ENCODE measurements at regions not wholly inside any gene's neighbourhood (a gene's known extent, or its start where the extent isn't known, plus 50 kb on each side); places are given as distances from the start of the nearest gene placed in this dataset.
A peak's percentile ranks its signal among the peaks of the same experiment; 100 is the strongest.

GRCh38 chr18:57087644-57088376 lies 59.1 kb upstream of the BOD1L2 start:
- no peak for DNase-seq (ENCODE audit: low spot score)

- DNase-seq (ENCODE audit: low spot score): peak; percentile 32
These were observed 58.0 kb upstream of the BOD1L2 start for GRCh38 chr18:57088883-57089282.

GRCh38 chr18:57089702-57090101 lies 57.2 kb upstream of the BOD1L2 start:
- DNase-seq (ENCODE audit: low spot score): no peak

- no peak for DNase-seq (ENCODE audit: low spot score)
These were observed 55.7 kb upstream of the BOD1L2 start for GRCh38 chr18:57091231-57091630.

- DNase-seq (ENCODE audit: low spot score): no peak
These were observed 52.7 kb upstream of the BOD1L2 start for GRCh38 chr18:57094175-57094574.

- no peak for DNase-seq (ENCODE audit: low spot score)
These were observed 51.0 kb upstream of the BOD1L2 start for GRCh38 chr18:57095884-57096283.
